GM12878 (cell line): ENCODE measurements at regions not wholly inside any gene's neighbourhood (a gene's known extent, or its start where the extent isn't known, plus 50 kb on each side); places are given as distances from the start of the nearest gene placed in this dataset.

Source experiments
- ATAC-seq: fragments of 200-7000 bp; cut with Tn5 transposase; 3 replicates; pipeline ENCODE4 v1.9.1; 2020; ENCODE audit warnings: mild to moderate bottlenecking, moderate library complexity
- BruUV-seq: library from RNA; stranded (reverse); fragments of 400-500 nt; replicated peaks from 2 replicates; lab custom pipeline; 2021; lab: Mats Ljungman, UMichigan
- CTCF ChIA-PET: fragments of 300-600 bp; sonication (Branson Sonifier 250); formaldehyde crosslinking; extraction: SDS; loops from one replicate; lab custom pipeline; 2021; ENCODE audit warnings: inconsistent platforms; lab: Yijun Ruan, JAX
- POLR2A ChIA-PET: fragments of 350-600 bp; formaldehyde crosslinking; extraction: SDS; loops from one replicate; lab custom pipeline; 2021; ENCODE audit warnings: inconsistent platforms; lab: Charles Lee
- RAD21 ChIA-PET: fragments of 300-600 bp; sonication (Branson Sonifier 250); formaldehyde crosslinking; loops from one replicate; lab custom pipeline; 2023; ENCODE audit warnings: antibody characterized with exemption; ENCODE audit not compliant: unreplicated experiment; lab: Charles Lee
- SMC1A ChIA-PET: fragments of 300-600 bp; sonication (Branson Sonifier 250); formaldehyde crosslinking; loops from one replicate; lab custom pipeline; 2023; ENCODE audit not compliant: unreplicated experiment, uncharacterized antibody; lab: Charles Lee
- DNase-seq: peaks from one replicate; pipeline ENCODE4 v3.0.0-alpha.2; 2011; ENCODE audit warnings: low read depth, low spot score
- FAIRE-seq: peaks from 3 replicates; lab custom pipeline; 2011; peaks lifted over from hg19 to GRCh38; lab: Jason Lieb, UNC
- H2AFZ ChIP-seq: 2 replicates; pipeline ENCODE4 v1.6.0; 2011; ENCODE audit warnings: low read depth, low read length, control low read depth; ENCODE audit not compliant: control insufficient read depth
- H3K27ac ChIP-seq: 2 replicates; pipeline ENCODE4 v1.5.1; 2011; ENCODE audit warnings: control low read depth; ENCODE audit not compliant: control insufficient read depth, insufficient read depth
- H3K27me3 ChIP-seq, 2 experiments: replicated peaks in 1 of 2; 2 replicates each; pipeline versions ENCODE4 v1.6.0 to v1.6.1; 2011; ENCODE audit warnings: low read length in 1 of 2; ENCODE audit not compliant: control insufficient read depth in 2 of 2, insufficient read depth in 2 of 2
- H3K36me3 ChIP-seq, 2 experiments: 2 replicates each; pipeline ENCODE4 v1.5.1; 2011; ENCODE audit warnings: low read length in 1 of 2; ENCODE audit not compliant: control insufficient read depth in 2 of 2, insufficient read depth in 2 of 2
- H3K4me1 ChIP-seq: 2 replicates; pipeline ENCODE4 v1.6.1; 2011; ENCODE audit warnings: mild to moderate bottlenecking, low read length, moderate library complexity, mixed read lengths; ENCODE audit not compliant: control insufficient read depth, insufficient read depth
- H3K4me2 ChIP-seq: 2 replicates; pipeline ENCODE4 v1.6.0; 2011; ENCODE audit warnings: control low read depth; ENCODE audit not compliant: control insufficient read depth, insufficient read depth
- H3K4me3 ChIP-seq: fragments of 200-600 bp; sonication (generic); 2 replicates; pipeline ENCODE4 v1.5.1; 2016
- H3K79me2 ChIP-seq: 2 replicates; pipeline ENCODE4 v1.6.0; 2011; ENCODE audit warnings: low read length; ENCODE audit not compliant: control insufficient read depth, insufficient read depth
- H3K9ac ChIP-seq: 2 replicates; pipeline ENCODE4 v1.8.0; 2011; ENCODE audit warnings: low read length, control low read depth, mixed read lengths; ENCODE audit not compliant: control insufficient read depth, insufficient read depth
- H3K9me3 ChIP-seq: replicated peaks from 3 replicates; pipeline ENCODE4 v1.5.1; 2011; ENCODE audit warnings: mild to moderate bottlenecking, low read length; ENCODE audit not compliant: control insufficient read depth, insufficient read depth
- H4K20me1 ChIP-seq: 2 replicates; pipeline ENCODE4 v1.6.0; 2011; ENCODE audit not compliant: control insufficient read depth, insufficient read depth
- BACH1 ChIP-seq: fragments of 450-650 bp; IDR thresholded peaks from 2 replicates; pipeline ENCODE4 v1.6.1; 2017; ENCODE audit warnings: mild to moderate bottlenecking, borderline replicate concordance
- BCLAF1 ChIP-seq: fragments of 450-650 bp; IDR thresholded peaks from 2 replicates; pipeline ENCODE4 v1.6.1; 2017; ENCODE audit warnings: antibody characterized with exemption, mild to moderate bottlenecking, moderate library complexity
- CEBPB ChIP-seq, 2 experiments: fragments of 150-350 bp in 1 of 2; IDR thresholded peaks; 2 replicates each; pipeline ENCODE4 v1.6.1; 2012 to 2014; ENCODE audit warnings: low read depth in 2 of 2, low read length in 2 of 2, borderline replicate concordance in 1 of 2, inconsistent platforms in 1 of 2
- JUNB ChIP-seq: IDR thresholded peaks from 2 replicates; pipeline ENCODE4 v1.6.1; 2016; ENCODE audit warnings: antibody characterized with exemption, mild to moderate bottlenecking
- WGBS: methylation state at CpG from one replicate; pipeline ENCODE4 v1.1.6; 2016; ENCODE audit warnings: low lambda C conversion rate; ENCODE audit not compliant: insufficient replicate concordance, insufficient coverage; ENCODE audit errors: missing lambda C conversion rate; 5-methylcytosine and 5-hydroxymethylcytosine counted together
- in situ Hi-C: fragments of 300-500 bp; cut with MboI; formaldehyde crosslinking; loops from 9 replicates; pipeline ENCODE4 v1.14.3; 2018; ENCODE audit warnings: mixed read lengths
- intact Hi-C: fragments of 100-400 bp; cut with micrococcal nuclease; formaldehyde crosslinking; loops from one replicate; pipeline ENCODE4 v1.14.2; 2022; ENCODE audit not compliant: unreplicated experiment

DNA sequence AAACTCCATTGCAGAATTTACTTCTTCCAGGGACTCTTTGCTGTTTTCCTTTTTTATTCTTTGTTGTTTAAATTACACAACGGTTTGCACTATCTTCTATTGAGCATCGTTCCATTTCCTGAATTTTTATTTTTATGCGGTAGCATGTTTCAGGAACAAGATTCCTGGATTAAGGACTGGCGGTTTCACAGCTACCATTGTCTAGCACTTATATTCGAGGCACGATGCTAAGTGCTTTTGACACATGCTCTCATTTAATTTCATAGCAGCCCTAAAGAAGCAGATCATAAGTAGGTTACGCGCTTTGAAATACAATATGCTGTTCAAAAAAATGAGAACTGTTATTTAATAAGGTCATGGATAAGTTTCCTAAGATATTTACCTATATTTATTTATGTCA lies 354.4 kb downstream of the ARL6IP6 start (continued):
- TF ChIP-seq JUNB (no peak), BCLAF1 (no peak), BACH1 (no peak)

GRCh38 chr2:153072077-153072476 lies 353.7 kb downstream of the ARL6IP6 start:
- FAIRE-seq: no peak
- H2AFZ ChIP-seq: no peak overlapping the region
- H3K9me3 ChIP-seq: no peaks in the 10 kb centered on the region
- POLR2A ChIA-PET: no interaction called here
- CTCF ChIA-PET: interaction anchor here (1.3 kb wide), 1 partner anchor 10 kb away, joined by 6 read pairs; no protein-coding TSS in a partner anchor
- H3K4me2 ChIP-seq: no peak overlapping the region
- ATAC-seq: no peak
- no peak for DNase-seq
- no peak overlapping the region for H3K27ac ChIP-seq
- 36% methylated on average over 6 of the region's 6 CpGs for WGBS
- no peak overlapping the region for H3K9ac ChIP-seq
- H3K4me1 ChIP-seq: no peaks in the 10 kb centered on the region
- H3K36me3 ChIP-seq: no peaks in the 10 kb centered on the region
- in situ Hi-C loops (no loop called here), intact Hi-C loops (no loop called here)
- RAD21 ChIA-PET: no interaction called here
- no peak for TF ChIP-seq CEBPB (IDR thresholded peaks at IDR 0.05; ENCODE audit: borderline replicate concordance in 1 of 2, low read depth in 2 of 2, low read length in 2 of 2)
- no TSS peak for BruUV-seq
- no peaks in the 10 kb centered on the region for H3K79me2 ChIP-seq
- H3K27me3 ChIP-seq: no peaks in the 10 kb centered on the region
- no peak overlapping the region for H3K4me3 ChIP-seq
- SMC1A ChIA-PET: no interaction called here
- H4K20me1 ChIP-seq: no peaks in the 10 kb centered on the region
